GM18505 (cell line): ENCODE measurements at regions not wholly inside any gene's neighbourhood (a gene's known extent, or its start where the extent isn't known, plus 50 kb on each side); places are given as distances from the start of the nearest gene placed in this dataset.
"Not testable (repeated sequence)": the region's sequence is repeated elsewhere in the genome, so short reads cannot be mapped to it uniquely, and the experiment has no call there.

Experiments used
- ATAC-seq: cut with Tn5 transposase; IDR thresholded peaks from one replicate; pipeline ENCODE4 v1.9.1; 2021; ENCODE audit not compliant: unreplicated experiment
- POLR2A ChIP-seq: IDR thresholded peaks from 4 replicates; pipeline ENCODE4 v1.6.1; 2011; ENCODE audit warnings: borderline replicate concordance; ENCODE audit not compliant: insufficient read depth, insufficient read length; ENCODE audit errors: extremely low read depth

- ATAC-seq = peak; percentile 24
Observed at GRCh38 chr4:184282251-184282713, 64.6 kb upstream of the ENPP6 start.

GRCh38 chr4:184281231-184282139 lies 63.8 kb upstream of the ENPP6 start:
- TF ChIP-seq POLR2A = peak; percentile 58

More at GRCh38 chr4:184282251-184282713, 64.6 kb upstream of the ENPP6 start:
- TF ChIP-seq POLR2A = peak; percentile 54

GRCh38 chr4:184280591-184281071 lies 63.0 kb upstream of the ENPP6 start:
- peak; percentile 94 for TF ChIP-seq POLR2A
- ATAC-seq = peak; percentile 29

More at GRCh38 chr4:184281231-184282139, 63.8 kb upstream of the ENPP6 start:
- ATAC-seq = no peak

- ATAC-seq = no peak
- TF ChIP-seq POLR2A = peak; percentile 64
Observed at GRCh38 chr4:184280137-184280536, 62.5 kb upstream of the ENPP6 start.

- no peak for ATAC-seq
- TF ChIP-seq POLR2A = no peak
Observed at GRCh38 chr4:184279496-184280061, 61.9 kb upstream of the ENPP6 start.

- not testable (repeated sequence) for ATAC-seq
Observed at GRCh38 chr4:184277769-184278168, 60.1 kb upstream of the ENPP6 start.

- not testable (repeated sequence) for ATAC-seq
Observed at GRCh38 chr4:184277010-184277409, 59.3 kb upstream of the ENPP6 start.

- ATAC-seq = not testable (repeated sequence)
Observed at GRCh38 chr4:184276346-184276745, 58.7 kb upstream of the ENPP6 start.

- TF ChIP-seq POLR2A = no peak
- ATAC-seq = no peak
Observed at GRCh38 chr4:184275766-184276165, 58.1 kb upstream of the ENPP6 start.

GRCh38 chr4:184274286-184274951 lies 56.7 kb upstream of the ENPP6 start:
- no peak for ATAC-seq
- TF ChIP-seq POLR2A = no peak

GRCh38 chr4:184273166-184274147 lies 55.8 kb upstream of the ENPP6 start:
- ATAC-seq = no peak

GRCh38 chr4:184270808-184271413 lies 53.2 kb upstream of the ENPP6 start:
- no peak for TF ChIP-seq POLR2A
- ATAC-seq = no peak

More at GRCh38 chr4:184273166-184274147, 55.8 kb upstream of the ENPP6 start:
- peak; percentile 36 for TF ChIP-seq POLR2A
